GM12891 (cell line): ENCODE measurements at regions not wholly inside any gene's neighbourhood (a gene's known extent, or its start where the extent isn't known, plus 50 kb on each side); places are given as distances from the start of the nearest gene placed in this dataset.

Experiments used
- POLR2A ChIP-seq: IDR thresholded peaks from 2 replicates; pipeline ENCODE4 v1.6.1; 2011; ENCODE audit warnings: low read depth, low read length, control low read depth
- TAF1 ChIP-seq: IDR thresholded peaks from 2 replicates; pipeline ENCODE4 v1.6.1; 2011; ENCODE audit warnings: low read depth, low read length, control low read depth

GRCh38 chr12:73383584-73384222 is 1111.5 kb downstream of the TRHDE start:
- TF ChIP-seq TAF1 (no peak), POLR2A (no peak)
